Gastroesophageal sphincter (tissue), 4 donors: ENCODE measurements at regions not wholly inside any gene's neighbourhood (a gene's known extent, or its start where the extent isn't known, plus 50 kb on each side); places are given as distances from the start of the nearest gene placed in this dataset.

Source experiments
- ATAC-seq: fragments of 150-250 bp; one replicate; pipeline ENCODE4 v1.9.1; 2016; ENCODE audit warnings: mild to moderate bottlenecking, moderate library complexity
- H3K27ac ChIP-seq, 4 donors: fragments of 200-600 bp; sonication (generic) in 3 of 4; 1 replicate in 3 of 4; 2 replicates in 1 of 4; pipeline ENCODE4 v1.5.1; 2016 to 2019
- H3K27me3 ChIP-seq: fragments of 200-600 bp; sonication (generic); one replicate; pipeline ENCODE4 v1.5.1; 2019
- H3K36me3 ChIP-seq, 2 donors: fragments of 200-600 bp; sonication (generic); one replicate each; pipeline ENCODE4 v1.5.1; 2019; ENCODE audit warnings: control low read depth in 1 of 2
- H3K4me1 ChIP-seq, 3 donors: fragments of 200-600 bp; sonication (generic); 1 replicate in 2 of 3; 2 replicates in 1 of 3; pipeline ENCODE4 v1.5.1; 2016 to 2019; ENCODE audit warnings: control low read depth in 2 of 3
- H3K4me3 ChIP-seq, 2 donors: fragments of 200-600 bp; sonication (generic); one replicate each; pipeline ENCODE4 v1.5.1; 2019; ENCODE audit warnings: mild to moderate bottlenecking in 1 of 2, moderate library complexity in 1 of 2
- H3K9me3 ChIP-seq, 3 donors: fragments of 200-600 bp; sonication (generic); one replicate each; pipeline ENCODE4 v1.5.1; 2017 to 2019; ENCODE audit warnings: control low read depth in 2 of 3
- EP300 ChIP-seq: sonication (generic); formaldehyde crosslinking; IDR thresholded peaks from one replicate; pipeline ENCODE4 v1.6.1; 2017; ENCODE audit warnings: antibody characterized with exemption, mild to moderate bottlenecking
- POLR2A ChIP-seq, 2 donors: fragments of 450-650 bp; IDR thresholded peaks; one replicate each; pipeline ENCODE4 v1.6.1; 2017; ENCODE audit warnings: antibody characterized with exemption in 2 of 2, mild to moderate bottlenecking in 2 of 2, moderate library complexity in 1 of 2
- POLR2AphosphoS5 ChIP-seq: sonication (generic); formaldehyde crosslinking; IDR thresholded peaks from one replicate; pipeline ENCODE4 v1.6.1; 2017; ENCODE audit warnings: antibody characterized with exemption
- WGBS, 2 donors: methylation state at CpG; one replicate each; pipeline ENCODE4 v1.1.5; 2018; ENCODE audit warnings: low coverage in 1 of 2; 5-methylcytosine and 5-hydroxymethylcytosine counted together
- TF ChIP-seq, protein P1 (sequence below), 4 experiments: fragments of 200-600 bp in 2 of 4; fragments of 450-650 bp in 2 of 4; sonication (generic) in 1 of 4; IDR thresholded peaks; one replicate each; pipeline ENCODE4 v1.5.1; 2017 to 2019; ENCODE audit warnings: antibody characterized with exemption in 4 of 4, mild to moderate bottlenecking in 2 of 4, moderate library complexity in 2 of 4

DNA sequence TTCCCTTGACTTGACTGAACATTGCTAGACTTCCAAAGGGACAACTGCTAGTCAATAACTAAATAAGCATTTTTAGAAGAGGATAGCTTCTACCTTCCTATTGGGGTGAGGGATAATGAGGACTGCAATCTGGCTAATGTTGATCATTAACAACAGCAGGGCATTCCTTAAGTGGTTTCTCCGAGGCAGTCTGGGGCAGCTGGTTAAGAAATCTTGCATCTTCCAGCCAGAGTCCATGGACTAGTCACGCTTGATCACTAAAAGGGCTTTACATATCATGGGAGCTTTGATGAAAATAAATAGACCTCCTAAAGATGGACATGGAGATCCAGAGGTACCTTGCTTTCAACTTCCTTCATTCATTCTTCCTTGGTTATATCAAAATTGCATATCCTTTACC, 329.4 kb upstream of the ESRRG start:
- H3K4me1 ChIP-seq, result peaks cover 0 to 5% (median 0%) of the 10 kb centered on the region in 3 donors
- WGBS, 2 donors, result 100% methylated on average over 1 of the region's 2 CpGs; no CpG with 5 or more reads in 1 of the 2 donors
- no peak for ATAC-seq
- TF ChIP-seq, protein P1, sequence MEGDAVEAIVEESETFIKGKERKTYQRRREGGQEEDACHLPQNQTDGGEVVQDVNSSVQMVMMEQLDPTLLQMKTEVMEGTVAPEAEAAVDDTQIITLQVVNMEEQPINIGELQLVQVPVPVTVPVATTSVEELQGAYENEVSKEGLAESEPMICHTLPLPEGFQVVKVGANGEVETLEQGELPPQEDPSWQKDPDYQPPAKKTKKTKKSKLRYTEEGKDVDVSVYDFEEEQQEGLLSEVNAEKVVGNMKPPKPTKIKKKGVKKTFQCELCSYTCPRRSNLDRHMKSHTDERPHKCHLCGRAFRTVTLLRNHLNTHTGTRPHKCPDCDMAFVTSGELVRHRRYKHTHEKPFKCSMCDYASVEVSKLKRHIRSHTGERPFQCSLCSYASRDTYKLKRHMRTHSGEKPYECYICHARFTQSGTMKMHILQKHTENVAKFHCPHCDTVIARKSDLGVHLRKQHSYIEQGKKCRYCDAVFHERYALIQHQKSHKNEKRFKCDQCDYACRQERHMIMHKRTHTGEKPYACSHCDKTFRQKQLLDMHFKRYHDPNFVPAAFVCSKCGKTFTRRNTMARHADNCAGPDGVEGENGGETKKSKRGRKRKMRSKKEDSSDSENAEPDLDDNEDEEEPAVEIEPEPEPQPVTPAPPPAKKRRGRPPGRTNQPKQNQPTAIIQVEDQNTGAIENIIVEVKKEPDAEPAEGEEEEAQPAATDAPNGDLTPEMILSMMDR (IDR thresholded peaks at IDR 0.05), result no peak
- TF ChIP-seq EP300 (no peak), POLR2AphosphoS5 (no peak), POLR2A (IDR thresholded peaks at IDR 0.05) (no peak)
- H3K9me3 ChIP-seq, result no peaks in the 10 kb centered on the region
- no peaks in the 10 kb centered on the region for H3K36me3 ChIP-seq
- no peaks in the 10 kb centered on the region for H3K27me3 ChIP-seq
- H3K4me3 ChIP-seq, result no peak overlapping the region
- no peak overlapping the region for H3K27ac ChIP-seq

DNA sequence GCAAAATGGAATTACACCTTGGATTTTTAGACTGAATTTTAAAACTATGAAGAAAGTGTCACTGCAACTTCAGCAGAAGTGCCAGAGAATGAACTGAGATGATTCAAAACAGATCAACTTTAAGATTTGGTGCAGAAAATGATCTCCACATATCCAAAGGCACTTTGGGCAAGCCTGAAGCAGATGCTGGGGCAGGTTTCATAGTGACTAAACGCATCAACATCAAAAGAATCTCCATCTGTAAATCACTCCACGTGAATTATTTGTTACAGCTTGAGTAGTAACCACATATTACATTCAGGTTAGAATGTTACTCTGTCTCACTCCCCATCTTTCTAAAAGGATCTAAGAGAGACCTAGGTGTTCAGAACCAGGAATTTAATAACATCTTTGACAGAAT, 329.0 kb upstream of the ESRRG start:
- TF ChIP-seq, protein P1 (IDR thresholded peaks at IDR 0.05), result no peak
- no peak for TF ChIP-seq POLR2AphosphoS5
- no peak for TF ChIP-seq POLR2A (IDR thresholded peaks at IDR 0.05)
- no peak for TF ChIP-seq EP300
- WGBS, 2 donors, result 68 to 91% methylated on average over 2 of the region's 2 CpGs
- H3K27ac ChIP-seq, result no peak overlapping the region
- peaks cover 0 to 5% (median 0%) of the 10 kb centered on the region in 3 donors for H3K4me1 ChIP-seq
- no peaks in the 10 kb centered on the region for H3K36me3 ChIP-seq
- no peak overlapping the region for H3K4me3 ChIP-seq
- no peak for ATAC-seq
- no peaks in the 10 kb centered on the region for H3K27me3 ChIP-seq
- H3K9me3 ChIP-seq, result no peaks in the 10 kb centered on the region

DNA sequence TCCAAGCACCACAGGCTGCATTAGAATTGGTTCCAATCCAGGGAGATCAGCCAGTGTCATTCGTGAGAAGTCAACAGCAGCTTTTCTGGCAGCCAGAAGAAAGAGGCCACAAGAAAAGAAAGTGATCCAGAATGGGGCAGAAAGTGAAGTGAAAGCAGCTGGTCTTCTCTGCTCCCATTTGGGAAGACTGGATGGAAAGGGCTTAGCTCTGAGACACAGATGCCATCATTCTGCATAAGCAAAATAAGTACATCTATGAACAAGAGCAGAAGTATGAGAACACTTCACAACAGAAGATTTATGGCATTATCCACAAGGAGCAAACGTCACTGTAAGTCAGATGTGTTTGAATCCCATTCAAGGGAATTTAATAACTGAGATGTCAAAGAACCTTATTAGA, 326.5 kb upstream of the ESRRG start:
- H3K27ac ChIP-seq, result no peak overlapping the region
- no peaks in the 10 kb centered on the region for H3K27me3 ChIP-seq
- no peaks in the 10 kb centered on the region for H3K4me1 ChIP-seq
- no peak for ATAC-seq
- H3K36me3 ChIP-seq, result no peaks in the 10 kb centered on the region
- H3K9me3 ChIP-seq, result no peaks in the 10 kb centered on the region
- no peak for TF ChIP-seq EP300
- TF ChIP-seq, protein P1 (IDR thresholded peaks at IDR 0.05), result no peak
- TF ChIP-seq POLR2A (IDR thresholded peaks at IDR 0.05), result no peak
- no peak for TF ChIP-seq POLR2AphosphoS5
- no peak overlapping the region for H3K4me3 ChIP-seq
- WGBS, 2 donors, result 52 to 83% methylated on average over 1 to 2 of the region's 2 CpGs

DNA sequence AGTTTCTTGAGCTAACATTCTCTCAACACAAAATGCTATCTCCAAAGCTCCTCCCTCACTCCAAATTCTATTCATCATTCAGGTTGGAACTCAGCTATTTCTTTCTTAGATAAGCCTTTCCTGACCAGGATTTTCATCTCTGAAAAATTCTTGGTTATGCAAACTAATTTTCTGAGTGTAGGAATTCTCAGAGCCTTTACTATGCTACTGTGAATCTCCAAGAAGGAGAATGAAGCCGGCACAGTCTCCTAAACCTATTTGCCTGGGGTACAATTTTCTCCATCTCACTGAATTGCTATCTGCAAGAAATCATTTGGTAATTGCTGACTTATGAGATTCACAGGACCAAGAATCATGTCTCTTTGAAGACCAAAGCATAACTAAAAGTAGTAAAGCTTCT, 325.9 kb upstream of the ESRRG start:
- no peaks in the 10 kb centered on the region for H3K4me1 ChIP-seq
- 100% methylated on average over 1 of the region's 1 CpG for WGBS, 2 donors
- no peaks in the 10 kb centered on the region for H3K36me3 ChIP-seq
- H3K4me3 ChIP-seq, result no peak overlapping the region
- no peak overlapping the region for H3K27ac ChIP-seq
- H3K9me3 ChIP-seq, result no peaks in the 10 kb centered on the region
- H3K27me3 ChIP-seq, result no peaks in the 10 kb centered on the region
- no peak for ATAC-seq
- TF ChIP-seq EP300, result no peak
- TF ChIP-seq POLR2A (IDR thresholded peaks at IDR 0.05), result no peak
- TF ChIP-seq POLR2AphosphoS5, result no peak
- TF ChIP-seq, protein P1 (IDR thresholded peaks at IDR 0.05), result no peak

GRCh38 chr1:217048104-217048707, 325.0 kb upstream of the ESRRG start:
- Histone ChIP-seq H3K27ac (no peak overlapping the region), H3K9me3 (no peaks in the 10 kb centered on the region), H3K4me3 (no peak overlapping the region), H3K4me1 (no peaks in the 10 kb centered on the region), H3K27me3 (no peaks in the 10 kb centered on the region), H3K36me3 (no peaks in the 10 kb centered on the region)
- TF ChIP-seq EP300 (no peak), POLR2AphosphoS5 (no peak), POLR2A (IDR thresholded peaks at IDR 0.05) (no peak)
- TF ChIP-seq, protein P1 (IDR thresholded peaks at IDR 0.05), result no peak
- WGBS, 2 donors, result 72% methylated on average over 4 of the region's 5 CpGs; no CpG with 5 or more reads in 1 of the 2 donors
- ATAC-seq, result no peak
